OCI-LY3 (cell line): ENCODE measurements at regions not wholly inside any gene's neighbourhood (a gene's known extent, or its start where the extent isn't known, plus 50 kb on each side); places are given as distances from the start of the nearest gene placed in this dataset.

Experiments
- H2AFZ ChIP-seq: fragments of 200-600, 300-600 bp; shearing (Covaris generic); 2 replicates; pipeline ENCODE4 v1.6.0; 2014; ENCODE audit warnings: antibody characterized with exemption, low read depth, low read length
- H3K27ac ChIP-seq: fragments of 200-600, 300-600 bp; sonication (generic); 2 replicates; pipeline ENCODE4 v1.5.1; 2014; ENCODE audit warnings: mild to moderate bottlenecking, low read length, moderate library complexity, mixed read lengths
- H3K27me3 ChIP-seq: fragments of 200-600, 300-600 bp; sonication (generic); 2 replicates; pipeline ENCODE4 v1.6.1; 2014; ENCODE audit warnings: low read depth, low read length, mixed read lengths
- H3K36me3 ChIP-seq: fragments of 200-600, 300-600 bp; sonication (generic); replicated peaks from 2 replicates; pipeline ENCODE3; 2014; ENCODE audit warnings: low read depth, low read length, mixed read lengths
- H3K4me1 ChIP-seq: fragments of 300-600, 200-600 bp; sonication (generic); 2 replicates; pipeline ENCODE4 v1.6.1; 2014; ENCODE audit warnings: low read length, mixed read lengths
- H3K4me2 ChIP-seq: fragments of 200-600, 300-600 bp; sonication (generic); 2 replicates; pipeline ENCODE4 v1.6.1; 2014; ENCODE audit warnings: low read length, mixed read lengths
- H3K4me3 ChIP-seq: fragments of 300-600, 200-600 bp; sonication (generic); 2 replicates; pipeline ENCODE4 v1.5.1; 2014; ENCODE audit warnings: antibody characterized with exemption, mild to moderate bottlenecking, low read length, moderate library complexity
- H3K79me2 ChIP-seq: fragments of 300-600, 200-600 bp; shearing (Covaris generic); 2 replicates; pipeline ENCODE4 v1.6.1; 2014; ENCODE audit warnings: mild to moderate bottlenecking, low read length, mixed read lengths
- H3K9ac ChIP-seq: fragments of 300-600, 200-600 bp; shearing (Covaris generic); 2 replicates; pipeline ENCODE4 v1.6.0; 2014; ENCODE audit warnings: mild to moderate bottlenecking, low read length, moderate library complexity
- H3K9me3 ChIP-seq: fragments of 200-600, 300-600 bp; shearing (Covaris generic); 2 replicates; pipeline ENCODE4 v1.6.1; 2014; ENCODE audit warnings: low read length, mixed read lengths; ENCODE audit not compliant: insufficient read depth
- H4K20me1 ChIP-seq: fragments of 200-600, 300-600 bp; sonication (generic); 2 replicates; pipeline ENCODE4 v1.6.1; 2016; ENCODE audit warnings: low read length, mixed read lengths; ENCODE audit not compliant: insufficient read depth
- CTCF ChIP-seq: fragments of 200-600, 300-600 bp; sonication (generic); IDR thresholded peaks from 2 replicates; pipeline ENCODE4 v1.5.1; 2014; ENCODE audit warnings: antibody characterized with exemption, low read length, low read depth
- EZH2phosphoT487 ChIP-seq: fragments of 200-600 bp; shearing (Covaris generic); IDR thresholded peaks from 2 replicates; pipeline ENCODE4 v1.6.1; 2018; ENCODE audit warnings: antibody characterized with exemption, mixed run types, low read depth

- Histone ChIP-seq H3K4me2 (no peak overlapping the region), H2AFZ (no peak overlapping the region), H3K36me3 (no peaks in the 10 kb centered on the region), H4K20me1 (no peaks in the 10 kb centered on the region), H3K4me1 (no peaks in the 10 kb centered on the region), H3K4me3 (no peak overlapping the region), H3K27ac (no peak overlapping the region), H3K9me3 (no peaks in the 10 kb centered on the region), H3K27me3 (no peaks in the 10 kb centered on the region), H3K9ac (no peak overlapping the region), H3K79me2 (no peaks in the 10 kb centered on the region)
- TF ChIP-seq CTCF (no peak), EZH2phosphoT487 (no peak)
Observed at GRCh38 chr5:4068171-4068570, 472.5 kb downstream of the IRX1 start.

- Histone ChIP-seq H3K4me2 (no peak overlapping the region), H3K4me3 (no peak overlapping the region), H3K79me2 (no peaks in the 10 kb centered on the region), H4K20me1 (no peaks in the 10 kb centered on the region), H3K27ac (no peak overlapping the region), H2AFZ (no peak overlapping the region), H3K27me3 (no peaks in the 10 kb centered on the region), H3K9ac (no peak overlapping the region), H3K4me1 (no peaks in the 10 kb centered on the region), H3K9me3 (no peaks in the 10 kb centered on the region), H3K36me3 (no peaks in the 10 kb centered on the region)
- TF ChIP-seq EZH2phosphoT487 (no peak), CTCF (no peak)
Observed at GRCh38 chr5:4078544-4078943, 482.9 kb downstream of the IRX1 start.

- Histone ChIP-seq H3K4me3 (no peak overlapping the region), H3K36me3 (no peaks in the 10 kb centered on the region), H3K79me2 (no peaks in the 10 kb centered on the region), H3K27me3 (no peaks in the 10 kb centered on the region), H4K20me1 (no peaks in the 10 kb centered on the region), H3K4me1 (no peaks in the 10 kb centered on the region), H3K9ac (no peak overlapping the region), H3K27ac (no peak overlapping the region), H3K4me2 (no peak overlapping the region), H2AFZ (no peak overlapping the region), H3K9me3 (no peaks in the 10 kb centered on the region)
- TF ChIP-seq CTCF (no peak), EZH2phosphoT487 (no peak)
Observed at GRCh38 chr5:4079831-4080230, 484.2 kb downstream of the IRX1 start.

- Histone ChIP-seq H3K9me3 (no peaks in the 10 kb centered on the region), H3K4me3 (no peak overlapping the region), H3K4me1 (no peaks in the 10 kb centered on the region), H3K27me3 (no peaks in the 10 kb centered on the region), H3K27ac (no peak overlapping the region), H3K36me3 (no peaks in the 10 kb centered on the region), H3K4me2 (no peak overlapping the region), H3K9ac (no peak overlapping the region), H3K79me2 (no peaks in the 10 kb centered on the region), H4K20me1 (no peaks in the 10 kb centered on the region), H2AFZ (no peak overlapping the region)
- no peak for TF ChIP-seq CTCF
- no peak for TF ChIP-seq EZH2phosphoT487
Observed at GRCh38 chr5:4080370-4080769, 484.7 kb downstream of the IRX1 start.
